ENCODE measurements at regions not wholly inside any gene's neighbourhood (a gene's known extent, or its start where the extent isn't known, plus 50 kb on each side); places are given as distances from the start of the nearest gene placed in this dataset.

DNA sequence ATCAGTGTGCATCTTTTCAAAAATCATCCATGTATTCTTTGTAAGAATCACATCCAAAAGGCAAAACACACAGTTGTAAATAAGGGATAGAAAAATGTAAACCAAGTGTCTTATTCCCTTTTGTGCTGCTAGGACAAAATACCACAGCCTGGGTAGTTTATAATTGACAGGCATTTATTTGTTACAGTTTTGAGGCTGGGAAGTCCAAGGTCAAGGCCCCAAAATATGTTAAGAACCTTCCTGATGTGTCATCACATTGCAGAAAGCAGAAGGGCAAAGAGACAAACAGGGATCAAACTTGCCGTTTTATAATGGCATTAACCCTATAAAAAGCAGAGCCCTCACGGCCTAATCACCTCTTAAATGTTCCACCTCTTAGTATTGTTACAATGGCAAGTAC, 364.8 kb downstream of the MED10 start:
- TF ChIP-seq POLR2A (IDR thresholded peaks at IDR 0.05; ENCODE audit: extremely low read depth, insufficient read length): no peak
- TF ChIP-seq, protein P1, sequence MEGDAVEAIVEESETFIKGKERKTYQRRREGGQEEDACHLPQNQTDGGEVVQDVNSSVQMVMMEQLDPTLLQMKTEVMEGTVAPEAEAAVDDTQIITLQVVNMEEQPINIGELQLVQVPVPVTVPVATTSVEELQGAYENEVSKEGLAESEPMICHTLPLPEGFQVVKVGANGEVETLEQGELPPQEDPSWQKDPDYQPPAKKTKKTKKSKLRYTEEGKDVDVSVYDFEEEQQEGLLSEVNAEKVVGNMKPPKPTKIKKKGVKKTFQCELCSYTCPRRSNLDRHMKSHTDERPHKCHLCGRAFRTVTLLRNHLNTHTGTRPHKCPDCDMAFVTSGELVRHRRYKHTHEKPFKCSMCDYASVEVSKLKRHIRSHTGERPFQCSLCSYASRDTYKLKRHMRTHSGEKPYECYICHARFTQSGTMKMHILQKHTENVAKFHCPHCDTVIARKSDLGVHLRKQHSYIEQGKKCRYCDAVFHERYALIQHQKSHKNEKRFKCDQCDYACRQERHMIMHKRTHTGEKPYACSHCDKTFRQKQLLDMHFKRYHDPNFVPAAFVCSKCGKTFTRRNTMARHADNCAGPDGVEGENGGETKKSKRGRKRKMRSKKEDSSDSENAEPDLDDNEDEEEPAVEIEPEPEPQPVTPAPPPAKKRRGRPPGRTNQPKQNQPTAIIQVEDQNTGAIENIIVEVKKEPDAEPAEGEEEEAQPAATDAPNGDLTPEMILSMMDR (IDR thresholded peaks at IDR 0.05; ENCODE audit: low read depth, low read length): no peak
- no peak for TF ChIP-seq MYC (IDR thresholded peaks at IDR 0.05; ENCODE audit: low read depth, low read length)

Measured in NB4 (cell line).